K562 (cell line): ENCODE measurements at regions not wholly inside any gene's neighbourhood (a gene's known extent, or its start where the extent isn't known, plus 50 kb on each side); places are given as distances from the start of the nearest gene placed in this dataset.

ENCODE experiments used
- PML ChIP-seq: IDR thresholded peaks from 2 replicates; pipeline ENCODE4 v1.6.1; 2012; ENCODE audit warnings: low read length, inconsistent platforms
- POLR2AphosphoS5 ChIP-seq: IDR thresholded peaks from 2 replicates; pipeline ENCODE4 v1.6.1; 2011; ENCODE audit warnings: mild to moderate bottlenecking, low read depth, low read length, moderate library complexity; ENCODE audit not compliant: control insufficient read depth, insufficient read depth
- PTTG1 ChIP-seq: fragments of 450-650 bp; IDR thresholded peaks from 2 replicates; pipeline ENCODE4 v1.6.1; 2016; ENCODE audit warnings: low read depth, mild to moderate bottlenecking, missing genetic modification characterization, missing compliant biosample characterization

GRCh38 chr5:67976181-67976580 is 239.4 kb upstream of the PIK3R1 start:
- TF ChIP-seq POLR2AphosphoS5 (no peak), PML (no peak), PTTG1 (tag) (no peak)
